Loucy (cell line): ENCODE measurements at regions not wholly inside any gene's neighbourhood (a gene's known extent, or its start where the extent isn't known, plus 50 kb on each side); places are given as distances from the start of the nearest gene placed in this dataset.

Experiments
- CTCF ChIP-seq: fragments of 200-600 bp; sonication (generic); conservative IDR thresholded peaks from 2 replicates; pipeline ENCODE4 v1.5.1; 2014; ENCODE audit warnings: mild to moderate bottlenecking, antibody characterized with exemption, low read length
- EZH2phosphoT487 ChIP-seq: fragments of 200-600 bp; IDR thresholded peaks from 2 replicates; pipeline ENCODE4 v1.6.1; 2018; ENCODE audit warnings: antibody characterized with exemption, mild to moderate bottlenecking, moderate library complexity, borderline replicate concordance

GRCh38 chr9:12448246-12448645 is 244.9 kb upstream of the TYRP1 start:
- no peak for TF ChIP-seq CTCF
- no peak for TF ChIP-seq EZH2phosphoT487
